ENCODE measurements at regions not wholly inside any gene's neighbourhood (a gene's known extent, or its start where the extent isn't known, plus 50 kb on each side); places are given as distances from the start of the nearest gene placed in this dataset.

DNA sequence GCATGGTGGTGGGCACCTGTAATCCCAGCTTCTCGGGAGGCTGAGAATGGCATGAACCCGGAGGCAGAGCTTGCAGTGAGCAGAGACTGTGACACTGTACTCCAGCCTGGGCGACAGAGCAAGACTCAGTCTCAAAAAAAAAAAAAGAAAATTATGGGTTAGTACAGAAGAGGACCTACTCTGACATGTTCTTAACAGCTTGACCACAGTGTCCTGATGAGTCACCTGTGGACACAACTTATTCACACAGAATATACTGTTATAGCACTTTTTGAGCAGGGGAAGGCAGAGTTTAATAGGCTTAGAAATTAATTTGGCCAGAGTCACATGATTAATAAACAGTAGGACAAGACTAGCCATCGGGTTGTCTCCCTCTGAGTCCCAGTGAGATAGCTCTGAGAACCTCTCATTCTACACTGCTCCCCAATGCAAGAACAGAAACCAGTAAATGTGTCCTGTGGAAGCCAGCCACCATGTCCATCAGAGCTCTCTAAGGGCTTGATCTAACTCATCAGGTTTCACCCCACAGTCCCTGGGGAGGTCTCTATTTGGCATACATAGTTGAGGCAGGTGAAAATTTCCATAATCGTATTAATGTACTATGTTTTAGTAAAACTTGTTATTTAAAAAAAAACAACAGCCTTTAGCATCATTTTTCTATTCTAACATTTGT lies 1077.9 kb upstream of the C9orf72 start:
- DNase-seq, result no peak

DNA sequence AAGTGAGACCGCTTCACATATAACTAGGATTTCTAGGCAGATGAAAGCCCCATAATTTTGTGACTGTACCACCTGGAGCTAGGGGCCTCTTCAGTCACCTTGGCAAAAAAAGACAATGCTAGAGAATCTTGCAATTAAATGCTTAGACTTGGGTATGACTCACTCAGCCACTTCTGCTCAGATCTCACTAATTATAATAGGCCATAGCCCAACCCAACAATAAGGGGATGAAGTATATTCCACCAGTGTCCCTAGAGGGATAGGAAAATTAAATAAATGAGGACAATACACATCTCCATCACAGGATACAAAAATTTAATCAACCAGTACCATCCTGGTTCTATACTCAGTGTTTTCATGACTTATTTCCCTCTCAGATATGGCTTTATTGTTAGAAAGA lies 1079.9 kb upstream of the C9orf72 start:
- DNase-seq, result no peak

DNA sequence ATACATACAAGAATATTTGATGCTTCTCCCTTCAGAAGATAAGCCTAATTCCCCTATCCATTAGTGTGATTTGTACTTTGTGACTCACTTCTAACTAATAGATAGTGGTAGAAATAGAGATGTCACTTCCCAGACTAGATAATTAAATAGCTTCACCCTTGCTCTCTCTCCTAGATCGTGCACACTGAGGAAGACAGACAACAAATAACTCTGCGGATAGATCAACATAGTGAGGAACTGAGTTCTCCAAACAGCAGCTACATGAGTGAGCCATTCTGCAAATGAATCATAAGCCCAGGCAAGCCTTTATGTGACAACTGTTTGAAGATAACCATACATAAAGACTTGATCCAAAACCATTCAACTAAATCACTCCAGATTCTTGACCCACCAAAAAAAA lies 1083.4 kb upstream of the C9orf72 start:
- DNase-seq, result no peak

DNA sequence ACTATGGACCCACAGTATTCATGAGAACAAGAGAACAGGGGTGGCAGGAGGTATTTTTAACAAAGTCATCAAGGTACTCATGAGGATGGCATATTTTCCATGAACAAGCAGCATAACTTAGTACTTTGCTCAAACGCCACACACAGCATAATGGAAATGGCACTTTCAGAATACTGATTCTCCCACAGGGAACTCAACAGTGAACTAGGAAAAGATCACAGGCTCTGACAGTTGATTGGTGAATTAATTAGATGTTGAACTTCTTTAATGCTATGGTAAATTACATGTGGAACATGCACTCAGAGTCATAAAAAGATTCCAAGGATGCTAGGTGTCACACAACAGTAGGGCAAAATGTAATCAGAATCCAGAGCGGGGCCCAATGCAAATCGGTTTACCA lies 1088.6 kb upstream of the C9orf72 start:
- DNase-seq, result no peak

DNA sequence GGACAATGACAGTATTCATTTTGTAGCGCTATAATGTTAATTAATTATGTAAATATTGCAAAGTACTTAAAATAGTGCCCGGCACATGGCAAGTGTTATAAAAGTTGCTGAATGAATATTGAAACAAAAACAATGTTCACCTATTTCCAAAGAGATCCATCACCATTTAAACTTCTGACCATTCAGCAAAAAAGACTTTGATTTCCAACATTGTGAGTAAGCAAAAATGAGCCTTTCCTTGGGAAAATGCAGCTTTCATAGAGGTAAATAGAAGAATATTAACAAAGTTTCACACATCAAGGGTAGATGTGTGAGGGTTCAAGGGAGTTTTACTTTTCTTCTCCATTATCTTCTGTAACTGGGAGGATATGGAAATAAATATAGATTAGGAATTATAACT lies 1089.4 kb upstream of the C9orf72 start:
- no peak for DNase-seq

DNA sequence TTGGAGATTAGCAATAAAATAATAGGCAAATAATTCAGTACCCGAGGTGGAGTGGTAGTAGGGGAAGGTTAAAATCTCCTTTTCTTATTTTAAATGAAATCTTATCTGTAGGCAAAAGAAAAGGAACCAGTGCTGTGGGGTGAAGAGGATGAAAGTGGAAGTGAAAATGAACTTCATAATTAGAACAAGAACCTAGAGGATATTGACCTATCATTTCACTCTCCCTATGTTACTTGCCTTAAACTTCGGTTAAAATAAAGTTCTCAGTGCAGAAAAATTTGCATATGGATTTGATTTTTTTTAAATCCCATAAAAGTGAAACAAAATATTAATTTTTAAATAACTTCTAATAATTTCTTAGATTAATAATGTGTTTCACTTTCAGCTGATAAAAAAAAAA lies 1094.9 kb upstream of the C9orf72 start:
- no peak for DNase-seq

DNA sequence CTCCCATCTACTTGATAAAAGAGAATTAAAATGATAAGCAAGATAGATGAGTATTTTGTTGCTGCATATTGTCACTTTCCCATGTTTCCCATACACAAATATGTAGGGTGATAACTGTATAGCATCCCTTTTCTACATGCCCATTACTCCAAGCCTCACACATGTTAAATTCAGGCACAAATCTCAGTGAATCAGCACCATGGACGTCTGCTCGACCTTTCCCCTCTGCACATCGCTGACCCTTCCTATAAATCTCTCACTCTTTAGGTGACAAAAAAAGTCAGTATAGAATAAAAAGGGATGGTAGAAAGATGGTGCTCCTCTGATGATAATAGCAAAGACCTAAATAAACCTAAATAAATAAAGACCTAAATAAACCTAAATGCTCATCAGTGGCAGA lies 1097.7 kb upstream of the C9orf72 start:
- no peak for DNase-seq

DNA sequence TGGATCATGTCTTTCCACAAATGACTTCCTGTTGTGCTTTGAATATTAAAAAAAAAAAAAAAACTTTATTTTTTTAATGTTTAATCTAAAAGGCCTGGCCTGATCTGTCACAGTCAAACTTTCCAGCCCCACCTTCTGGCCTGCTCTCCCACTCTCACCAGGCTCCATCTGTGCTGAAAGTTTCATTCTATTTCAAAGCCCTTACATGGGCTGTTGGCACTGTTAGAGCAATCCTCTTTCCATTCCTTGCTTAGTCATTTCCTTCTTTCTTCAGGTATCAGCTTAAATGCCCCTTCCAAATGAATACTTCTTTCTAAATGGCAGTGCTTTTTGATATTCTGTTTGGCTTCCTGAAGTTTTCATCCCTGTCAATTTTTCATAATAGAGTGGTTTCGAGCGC lies 1104.8 kb upstream of the C9orf72 start:
- no peak for DNase-seq

DNA sequence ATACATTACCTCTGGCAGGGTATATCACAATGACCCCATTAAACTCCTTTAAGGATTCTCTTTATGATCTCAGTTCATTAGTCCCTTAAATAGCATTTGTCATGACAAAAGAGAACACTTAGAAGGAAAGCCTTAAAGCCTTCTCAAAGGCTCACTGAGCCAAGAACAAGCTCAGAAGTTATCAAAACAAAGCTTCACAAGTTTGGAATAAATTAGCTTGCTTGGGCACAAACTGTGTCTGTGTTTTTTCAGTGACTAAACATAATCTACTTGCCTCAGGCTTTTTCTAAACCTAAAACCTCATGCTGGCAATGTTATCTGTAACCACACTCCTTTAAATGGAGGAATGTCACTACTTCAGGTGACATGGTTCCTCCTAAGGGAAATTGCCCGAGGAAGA lies 1114.9 kb upstream of the C9orf72 start:
- DNase-seq, result no peak

DNA sequence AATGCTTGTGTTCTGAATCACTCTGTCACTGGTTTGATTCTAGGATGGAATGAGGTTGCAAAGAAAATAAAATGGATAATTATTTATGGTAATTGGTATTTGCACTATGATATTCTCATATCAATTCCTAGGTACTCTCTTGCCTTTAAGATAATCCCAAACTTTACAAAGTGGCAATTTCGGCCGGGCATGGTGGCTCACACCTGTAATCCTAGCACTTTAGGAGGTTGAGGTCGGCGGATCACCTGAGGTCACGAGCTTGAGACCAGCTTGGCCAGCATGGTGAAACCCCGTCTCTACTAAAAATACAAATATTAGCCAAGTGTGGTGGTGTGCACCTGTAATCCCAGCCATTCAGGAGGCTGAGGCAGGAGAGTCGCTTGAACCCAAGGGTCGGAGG lies 1118.7 kb upstream of the C9orf72 start:
- DNase-seq, result no peak

DNA sequence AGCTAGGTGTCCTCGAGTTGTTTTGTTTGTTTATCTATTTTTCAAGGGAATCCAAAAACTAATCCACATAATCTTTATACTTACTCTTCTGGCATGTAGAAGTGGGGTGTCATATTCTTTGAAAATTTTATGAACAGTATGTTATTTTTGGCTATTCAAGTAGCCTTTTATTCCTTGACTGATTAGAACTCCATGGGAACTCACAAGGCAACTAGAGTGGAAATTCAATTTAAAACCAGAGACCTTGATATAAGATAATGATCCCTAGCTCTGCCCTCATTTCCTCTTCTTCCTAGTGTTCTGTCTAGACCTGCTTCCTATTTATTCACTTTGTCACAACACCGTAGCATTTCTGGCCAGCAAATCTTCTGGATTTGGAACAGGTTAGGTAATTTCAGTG lies 1123.7 kb upstream of the C9orf72 start:
- DNase-seq, result no peak

DNA sequence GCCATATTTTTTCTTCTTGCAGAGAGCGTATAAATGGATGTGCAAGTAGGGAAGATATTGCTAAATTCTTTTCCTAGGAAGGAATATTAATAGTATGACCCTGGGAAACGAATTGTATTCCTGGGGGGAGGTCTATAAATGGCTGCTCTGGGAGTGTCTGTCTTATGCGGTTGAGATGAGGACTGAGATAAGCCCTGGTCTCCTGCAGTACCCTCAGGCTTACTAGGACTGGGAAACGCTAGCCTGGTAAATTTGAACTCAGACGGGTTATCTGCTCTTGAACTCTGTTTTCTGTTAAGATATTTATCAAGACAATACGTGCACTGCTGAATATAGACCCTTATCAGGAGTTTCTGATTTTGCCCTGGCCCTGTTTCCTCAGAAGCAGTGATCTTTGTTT lies 1126.4 kb upstream of the C9orf72 start:
- DNase-seq, result no peak

DNA sequence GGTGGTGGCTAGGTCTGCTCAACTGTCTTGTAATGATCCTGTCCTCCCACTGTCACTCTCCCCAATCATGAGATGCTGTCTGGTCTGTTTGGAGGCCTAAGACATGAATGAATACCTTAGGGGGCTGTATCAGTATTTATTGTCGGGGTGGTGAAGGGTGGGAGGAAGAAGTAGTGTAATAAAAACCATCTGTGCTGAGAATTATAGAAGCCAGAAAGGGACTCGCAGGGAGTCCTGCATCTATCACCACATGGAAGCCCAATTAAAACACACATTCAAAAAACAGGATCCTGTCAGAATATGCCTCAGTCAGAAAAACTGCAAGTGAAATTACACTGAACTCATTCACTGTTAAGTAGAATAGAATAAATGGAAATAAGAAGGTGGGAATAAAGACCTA lies 1134.3 kb upstream of the C9orf72 start:
- no peak for DNase-seq

DNA sequence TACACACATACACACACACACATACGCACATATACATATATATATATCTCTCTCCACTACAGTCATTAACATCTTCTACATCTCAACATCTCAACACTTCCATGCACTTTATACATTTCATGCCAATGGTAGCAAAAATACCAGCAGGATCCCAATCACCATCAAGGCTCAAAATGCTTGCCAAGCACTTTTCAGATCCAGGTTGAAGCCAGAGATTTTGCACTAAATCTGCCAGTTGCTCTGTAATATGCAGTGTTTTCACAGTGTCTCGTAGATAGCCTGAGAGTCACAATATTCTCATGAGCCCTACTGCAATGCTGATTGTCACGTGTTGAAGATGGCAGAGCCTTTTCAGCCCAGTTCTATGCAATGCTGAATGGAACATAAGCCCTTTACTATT lies 1140.9 kb upstream of the C9orf72 start:
- no peak for DNase-seq

DNA sequence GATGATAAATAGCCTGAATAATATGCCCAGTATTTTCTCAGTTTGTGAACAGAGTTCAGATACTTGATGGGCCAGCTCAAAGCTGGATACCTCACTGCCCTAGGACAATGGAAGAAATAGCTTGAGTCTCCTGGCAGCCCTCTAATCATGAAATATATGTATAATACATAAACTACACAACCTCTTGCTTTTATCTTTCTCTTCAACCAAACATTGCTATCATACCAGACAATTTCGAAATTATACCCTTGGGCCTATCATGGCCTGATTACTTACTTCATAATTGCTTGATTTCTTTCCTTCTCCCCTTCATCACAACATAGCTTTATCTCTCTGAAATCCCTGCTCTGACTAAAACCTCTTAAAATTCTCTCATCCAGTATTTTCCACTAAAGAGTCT lies 1144.9 kb upstream of the C9orf72 start:
- DNase-seq, result no peak

DNA sequence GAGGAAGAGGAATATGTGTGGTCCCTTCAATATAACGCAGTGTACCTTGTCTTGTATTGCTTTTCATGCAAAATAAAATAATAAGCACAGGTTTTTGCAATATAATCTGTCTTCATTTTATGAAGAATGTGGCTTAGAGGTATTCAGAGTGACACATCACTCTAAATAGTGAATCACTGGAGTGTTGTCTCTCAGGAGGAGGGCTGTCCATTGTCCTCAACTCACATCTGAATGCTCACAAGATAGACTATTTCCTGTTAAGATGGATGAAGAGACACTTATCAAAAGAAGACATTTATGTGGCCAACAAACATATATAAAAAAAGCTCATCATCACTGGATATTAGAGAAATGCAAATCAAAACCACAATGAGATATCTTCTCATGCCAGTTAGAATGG lies 1147.5 kb upstream of the C9orf72 start:
- no peak for DNase-seq

DNA sequence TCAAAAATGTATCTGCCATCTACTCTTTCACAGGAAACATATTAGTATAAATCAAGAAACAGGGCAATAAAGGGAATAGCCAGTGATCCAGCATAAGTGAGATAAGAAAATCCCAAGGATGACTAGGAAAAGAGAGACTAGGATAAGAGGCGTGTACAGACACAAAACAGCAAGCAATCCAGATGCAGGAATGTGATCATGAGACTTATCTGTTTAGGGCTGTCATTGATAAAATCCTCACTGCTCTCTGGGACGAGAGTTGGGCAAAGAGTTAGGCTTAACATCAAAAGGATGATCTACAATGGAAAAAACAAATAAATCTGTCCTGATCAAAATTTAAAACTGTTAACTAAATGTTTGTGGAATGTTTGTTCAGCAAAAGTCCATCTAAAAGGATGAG lies 1156.8 kb upstream of the C9orf72 start:
- DNase-seq, result no peak

DNA sequence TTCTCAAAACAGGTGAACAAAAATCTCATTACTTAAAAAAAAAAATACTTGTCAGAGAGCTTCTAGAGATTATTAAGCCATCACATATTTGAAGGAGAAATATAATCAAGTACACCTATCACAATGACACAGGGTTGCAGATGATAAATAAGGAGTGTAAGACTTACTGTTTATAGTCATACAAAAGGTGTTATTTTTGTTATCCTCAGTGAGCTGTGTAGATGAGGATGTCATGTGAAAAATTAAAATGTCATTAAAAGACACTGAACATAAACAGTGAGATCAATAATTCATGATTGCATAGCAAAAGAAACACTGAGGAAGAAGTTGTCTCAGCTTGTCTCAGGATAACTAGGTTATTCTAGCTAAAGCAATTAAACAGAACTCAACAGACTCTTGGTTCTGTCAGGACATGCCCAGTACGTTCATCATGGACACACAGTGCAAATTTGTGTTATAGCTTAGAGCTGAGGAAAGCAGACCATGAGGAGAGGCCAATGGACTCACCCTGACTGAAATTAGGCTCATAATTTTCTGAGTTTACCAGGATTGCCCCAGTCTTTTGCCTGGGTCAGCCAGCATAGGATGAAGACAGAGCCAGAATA lies 1162.6 kb upstream of the C9orf72 start:
- DNase-seq, result no peak

DNA sequence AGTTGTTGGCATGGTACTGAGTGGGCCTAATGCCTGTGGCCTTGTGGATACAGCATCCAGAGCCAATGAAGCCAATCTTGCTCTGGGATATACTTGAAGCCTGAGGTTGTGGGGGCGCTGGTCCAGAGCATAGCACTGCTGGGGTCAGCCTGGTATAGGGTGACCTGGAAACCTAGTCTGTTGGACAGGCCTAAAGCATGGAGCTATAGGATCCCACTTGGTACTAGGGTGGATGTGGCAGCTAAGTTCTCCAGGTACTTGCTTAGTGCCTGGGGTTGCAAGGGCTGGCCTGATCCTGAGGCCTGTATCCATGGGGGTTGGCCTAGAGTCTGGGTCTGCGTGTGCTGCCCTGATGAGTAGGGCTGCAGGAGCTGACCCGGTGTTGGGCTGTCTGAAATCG lies 1168.2 kb upstream of the C9orf72 start:
- no peak for DNase-seq

DNA sequence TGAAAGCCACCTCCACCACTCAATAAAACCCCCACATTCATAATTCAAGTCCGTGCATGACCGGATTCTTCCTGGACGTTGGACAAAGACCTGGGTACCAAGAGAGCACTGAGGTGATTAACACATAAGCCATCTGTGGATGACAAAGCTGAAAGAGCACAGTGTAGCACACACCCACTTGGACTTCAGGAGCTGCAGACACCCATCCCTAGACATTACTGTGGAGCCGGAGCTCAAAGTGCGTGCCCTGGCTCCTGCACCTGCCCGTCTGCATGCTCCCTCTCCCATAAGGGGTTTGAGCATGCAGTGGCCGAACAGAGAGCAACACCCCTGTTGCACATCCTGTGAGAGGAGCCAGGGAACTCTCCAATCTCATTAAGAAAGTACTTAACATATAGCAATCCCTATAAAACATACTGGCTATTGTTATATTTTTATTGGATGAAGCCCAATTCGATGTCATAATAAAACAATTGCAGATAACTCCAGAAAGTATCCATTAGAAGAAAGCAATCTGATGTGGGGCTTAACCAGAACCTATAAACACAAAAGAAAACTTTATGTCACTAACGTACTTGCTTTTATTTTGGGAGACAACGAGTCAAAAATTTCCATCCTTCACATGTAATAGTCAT lies 1174.2 kb upstream of the C9orf72 start:
- DNase-seq, result no peak

DNA sequence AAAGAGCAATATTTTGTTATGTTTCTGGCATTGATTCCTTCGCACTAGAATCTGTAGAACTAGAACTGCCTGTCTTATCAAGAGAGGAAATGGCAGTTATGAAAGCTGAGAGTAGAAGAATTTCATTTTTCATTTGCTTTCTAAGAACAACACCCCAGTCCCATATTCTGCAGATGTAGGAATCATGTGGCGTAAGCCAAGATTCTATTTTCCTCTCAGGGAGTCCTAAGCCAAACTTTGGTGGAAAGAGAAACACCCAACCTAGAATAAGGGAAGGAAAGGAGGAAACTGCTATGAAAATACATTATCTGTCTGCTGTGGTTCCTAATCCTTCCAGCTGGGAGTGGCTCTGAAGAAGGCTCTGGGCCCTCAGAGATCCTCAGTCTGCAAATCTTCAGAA lies 1176.9 kb upstream of the C9orf72 start:
- DNase-seq, result no peak

DNA sequence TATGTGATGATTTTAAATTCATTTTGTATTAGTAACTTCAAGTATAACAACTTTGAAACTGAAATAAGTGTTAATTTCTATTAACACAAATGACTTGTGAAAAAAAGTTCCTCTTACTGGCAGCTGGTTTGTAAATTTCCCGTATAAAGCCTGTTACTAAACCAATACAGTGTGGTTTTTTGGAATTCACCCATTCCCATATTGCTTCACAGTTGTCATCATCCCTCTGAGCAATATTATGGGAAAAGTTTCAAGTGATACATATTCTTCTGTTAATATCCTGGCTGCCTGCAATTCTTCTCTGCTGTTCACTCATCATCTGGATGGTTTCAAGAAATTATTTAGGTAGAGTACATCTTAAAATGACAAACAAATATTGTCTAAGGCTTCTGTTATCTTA lies 1185.1 kb upstream of the C9orf72 start:
- DNase-seq, result no peak

DNA sequence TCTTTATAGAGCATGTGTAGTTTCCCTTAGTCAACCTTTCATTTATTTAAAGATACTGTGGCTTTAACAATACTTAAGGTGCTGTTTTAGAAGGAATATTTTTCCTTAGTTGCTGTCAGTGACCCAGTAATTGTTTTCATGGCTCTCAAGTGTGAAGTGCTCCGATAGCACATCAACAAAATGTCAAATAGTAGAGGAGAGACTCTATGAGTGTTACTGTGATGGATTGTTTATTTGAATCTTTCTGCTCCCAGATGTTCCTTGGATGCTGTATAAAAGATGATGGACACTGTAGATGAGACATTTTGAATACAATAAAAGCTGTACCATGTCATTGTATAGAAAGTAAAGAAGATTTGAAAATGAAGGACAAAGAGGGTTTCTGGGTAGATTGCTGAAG lies 1185.7 kb upstream of the C9orf72 start:
- DNase-seq, result no peak

DNA sequence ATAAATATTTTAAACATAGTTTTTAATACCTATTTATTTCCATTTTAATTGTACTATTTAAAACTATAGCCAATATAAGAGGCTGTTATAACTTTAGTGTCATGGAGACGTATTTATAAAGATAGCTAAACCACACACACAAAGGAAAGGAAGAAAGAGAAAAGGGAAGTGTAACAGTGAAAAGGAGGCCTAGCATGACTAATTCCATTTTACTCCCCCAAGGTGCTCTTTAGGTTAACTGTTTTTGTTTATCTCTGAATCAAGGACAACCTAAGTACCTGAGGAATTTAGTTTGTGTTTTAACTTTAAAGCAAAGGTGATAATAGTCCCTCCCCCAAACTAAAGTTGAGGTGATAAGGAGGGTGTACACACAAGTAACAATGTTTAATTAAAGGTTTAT lies 1188.9 kb upstream of the C9orf72 start:
- no peak for DNase-seq

DNA sequence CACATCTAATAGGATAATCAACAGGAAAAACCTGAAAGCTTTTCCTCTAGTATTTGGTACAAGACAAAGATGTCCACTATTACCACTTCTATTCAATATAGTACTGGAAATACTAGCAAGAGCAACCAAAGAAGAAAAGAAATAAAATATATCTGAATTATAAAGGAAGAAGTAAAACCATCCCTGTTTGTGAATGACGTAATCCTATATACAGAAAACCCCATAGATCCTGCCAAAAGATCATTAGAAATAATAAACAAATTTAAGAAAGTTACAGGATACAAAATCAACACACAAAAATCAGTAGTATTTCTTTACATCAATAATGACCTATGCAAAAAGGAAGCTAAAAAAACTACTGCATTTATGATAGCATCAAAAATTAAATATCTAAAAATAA lies 1191.3 kb upstream of the C9orf72 start:
- DNase-seq, result no peak
